DND-41 (cell line): ENCODE measurements at regions not wholly inside any gene's neighbourhood (a gene's known extent, or its start where the extent isn't known, plus 50 kb on each side); places are given as distances from the start of the nearest gene placed in this dataset.

Source experiments
- ATAC-seq: fragments of 200-7000 bp; cut with Tn5 transposase; 3 replicates; pipeline ENCODE4 v1.9.1; 2021; ENCODE audit warnings: low read depth; ENCODE audit not compliant: insufficient read depth
- DNase-seq: peaks from one replicate; pipeline ENCODE4 v3.0.0-alpha.2; 2020
- H2AFZ ChIP-seq: 2 replicates; pipeline ENCODE4 v1.6.0; 2012; ENCODE audit warnings: low read depth, low read length
- H3K27ac ChIP-seq: 2 replicates; pipeline ENCODE4 v1.5.1; 2012; ENCODE audit warnings: low read length, inconsistent platforms
- H3K27me3 ChIP-seq: fragments of 200-600 bp; sonication (generic); 2 replicates; pipeline ENCODE4 v1.6.0; 2012; ENCODE audit warnings: low read length, mild to moderate bottlenecking, inconsistent platforms; ENCODE audit not compliant: insufficient read depth, poor library complexity
- H3K36me3 ChIP-seq: 2 replicates; pipeline ENCODE4 v1.5.1; 2012; ENCODE audit warnings: low read length, inconsistent platforms; ENCODE audit not compliant: insufficient read depth
- H3K4me1 ChIP-seq: 2 replicates; pipeline ENCODE4 v1.5.1; 2012; ENCODE audit warnings: mild to moderate bottlenecking, low read length; ENCODE audit not compliant: insufficient read depth
- H3K4me2 ChIP-seq: 2 replicates; pipeline ENCODE4 v1.6.0; 2012; ENCODE audit warnings: mild to moderate bottlenecking, moderate library complexity, low read length, inconsistent platforms; ENCODE audit not compliant: insufficient read depth
- H3K4me3 ChIP-seq, 2 experiments: fragments of 200-600 bp in 1 of 2; shearing (Covaris generic) in 1 of 2; 2 replicates each; pipeline ENCODE4 v1.5.1; 2012 to 2016; ENCODE audit warnings: inconsistent platforms in 2 of 2, low read length in 2 of 2, mild to moderate bottlenecking in 2 of 2, low read depth in 1 of 2, moderate library complexity in 1 of 2
- H3K79me2 ChIP-seq: 2 replicates; pipeline ENCODE4 v1.6.0; 2012; ENCODE audit warnings: low read length, inconsistent platforms; ENCODE audit not compliant: insufficient read depth
- H3K9ac ChIP-seq: 2 replicates; pipeline ENCODE4 v1.6.0; 2012; ENCODE audit warnings: low read depth, mild to moderate bottlenecking, inconsistent platforms, low read length, moderate library complexity
- H3K9me3 ChIP-seq: 2 replicates; pipeline ENCODE4 v1.5.1; 2012; ENCODE audit warnings: low read length, moderate library complexity, mild to moderate bottlenecking, inconsistent platforms; ENCODE audit not compliant: insufficient read depth, severe bottlenecking
- H4K20me1 ChIP-seq: 2 replicates; pipeline ENCODE4 v1.6.0; 2012; ENCODE audit warnings: low read length; ENCODE audit not compliant: insufficient read depth
- EZH2 ChIP-seq: IDR thresholded peaks from 3 replicates; pipeline ENCODE4 v1.6.1; 2012; ENCODE audit warnings: borderline replicate concordance, low read depth, mild to moderate bottlenecking, moderate library complexity, low read length, inconsistent platforms; ENCODE audit not compliant: severe bottlenecking
- TF ChIP-seq, protein P1 (sequence below): IDR thresholded peaks from 2 replicates; pipeline ENCODE4 v1.5.1; 2012; ENCODE audit warnings: borderline replicate concordance, low read length, moderate library complexity, mild to moderate bottlenecking; ENCODE audit not compliant: poor library complexity, severe bottlenecking; ENCODE audit errors: extremely low read depth

DNA sequence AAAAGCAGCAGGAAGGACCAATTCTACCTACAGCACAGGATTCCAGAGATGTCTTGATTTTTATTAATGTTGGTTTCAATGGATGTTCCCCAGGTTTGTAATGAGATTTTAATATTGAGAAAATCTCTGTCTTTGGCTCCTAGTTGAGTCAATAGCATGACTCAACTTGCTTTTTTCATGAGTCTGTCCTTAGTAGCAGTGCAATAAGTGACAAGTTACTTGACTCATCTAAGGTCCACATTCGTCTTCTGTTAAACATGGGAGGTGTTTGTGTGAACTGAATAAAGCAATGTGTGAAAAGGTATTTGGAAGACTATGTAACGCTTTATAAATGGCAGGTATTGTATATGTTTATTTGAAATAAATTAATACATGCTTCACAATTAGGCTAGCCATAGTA, 645.0 kb upstream of the PTBP2 start:
- no peak overlapping the region for H3K27ac ChIP-seq
- TF ChIP-seq EZH2 = no peak
- TF ChIP-seq, protein P1, sequence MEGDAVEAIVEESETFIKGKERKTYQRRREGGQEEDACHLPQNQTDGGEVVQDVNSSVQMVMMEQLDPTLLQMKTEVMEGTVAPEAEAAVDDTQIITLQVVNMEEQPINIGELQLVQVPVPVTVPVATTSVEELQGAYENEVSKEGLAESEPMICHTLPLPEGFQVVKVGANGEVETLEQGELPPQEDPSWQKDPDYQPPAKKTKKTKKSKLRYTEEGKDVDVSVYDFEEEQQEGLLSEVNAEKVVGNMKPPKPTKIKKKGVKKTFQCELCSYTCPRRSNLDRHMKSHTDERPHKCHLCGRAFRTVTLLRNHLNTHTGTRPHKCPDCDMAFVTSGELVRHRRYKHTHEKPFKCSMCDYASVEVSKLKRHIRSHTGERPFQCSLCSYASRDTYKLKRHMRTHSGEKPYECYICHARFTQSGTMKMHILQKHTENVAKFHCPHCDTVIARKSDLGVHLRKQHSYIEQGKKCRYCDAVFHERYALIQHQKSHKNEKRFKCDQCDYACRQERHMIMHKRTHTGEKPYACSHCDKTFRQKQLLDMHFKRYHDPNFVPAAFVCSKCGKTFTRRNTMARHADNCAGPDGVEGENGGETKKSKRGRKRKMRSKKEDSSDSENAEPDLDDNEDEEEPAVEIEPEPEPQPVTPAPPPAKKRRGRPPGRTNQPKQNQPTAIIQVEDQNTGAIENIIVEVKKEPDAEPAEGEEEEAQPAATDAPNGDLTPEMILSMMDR = no peak
- no peaks in the 10 kb centered on the region for H3K36me3 ChIP-seq
- no peaks in the 10 kb centered on the region for H3K79me2 ChIP-seq
- no peak for ATAC-seq
- H2AFZ ChIP-seq = no peak overlapping the region
- H3K9ac ChIP-seq = no peak overlapping the region
- no peaks in the 10 kb centered on the region for H3K9me3 ChIP-seq
- DNase-seq = no peak
- H4K20me1 ChIP-seq = no peaks in the 10 kb centered on the region
- H3K4me2 ChIP-seq = no peak overlapping the region
- no peaks in the 10 kb centered on the region for H3K4me1 ChIP-seq
- H3K27me3 ChIP-seq = no peaks in the 10 kb centered on the region
- no peak overlapping the region for H3K4me3 ChIP-seq

DNA sequence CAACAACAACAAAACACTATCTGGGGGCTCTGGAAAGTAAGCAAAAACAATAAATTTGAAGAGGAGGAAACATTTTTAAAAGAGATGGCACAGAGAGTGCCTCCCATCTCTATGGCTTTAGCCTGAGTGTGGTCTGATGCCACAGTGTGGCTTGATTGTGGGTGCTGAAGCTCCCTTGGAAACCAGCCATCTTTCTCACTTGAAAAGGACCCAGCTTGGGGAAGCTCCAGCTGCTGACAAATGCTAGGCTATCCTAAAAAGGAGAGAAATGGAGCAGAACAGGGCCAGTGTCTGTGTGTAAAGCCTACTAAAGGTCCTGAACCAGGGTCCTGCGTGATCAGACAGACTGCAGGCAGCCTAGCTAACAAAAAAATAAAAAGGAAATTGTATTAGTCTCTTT, 642.0 kb upstream of the PTBP2 start:
- no peak for ATAC-seq

DNA sequence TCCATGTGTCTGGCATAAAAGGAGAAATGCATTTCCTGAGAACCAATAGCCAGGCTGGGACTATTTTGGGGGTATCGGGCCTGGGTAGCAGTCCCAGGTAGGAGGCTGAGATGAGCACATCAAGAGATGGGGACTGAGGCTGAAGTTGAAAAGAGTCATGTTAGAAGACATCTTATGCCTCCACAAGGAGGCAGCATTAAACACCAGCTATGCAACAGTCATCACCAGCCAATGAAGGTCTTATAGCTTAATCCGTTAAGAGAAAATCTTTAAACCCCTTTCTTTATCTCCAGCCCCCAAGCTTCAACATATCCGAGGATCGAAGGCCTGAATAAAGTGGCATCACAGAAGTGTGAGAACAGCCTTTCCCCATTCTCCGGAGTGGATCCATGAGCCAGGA, 640.7 kb upstream of the PTBP2 start:
- H3K36me3 ChIP-seq = no peaks in the 10 kb centered on the region
- no peak overlapping the region for H3K9ac ChIP-seq
- ATAC-seq (no peak), DNase-seq (no peak)
- H3K27me3 ChIP-seq = no peaks in the 10 kb centered on the region
- no peaks in the 10 kb centered on the region for H3K4me1 ChIP-seq
- H2AFZ ChIP-seq = no peak overlapping the region
- no peak overlapping the region for H3K4me3 ChIP-seq
- no peak overlapping the region for H3K4me2 ChIP-seq
- TF ChIP-seq, protein P1 = no peak
- TF ChIP-seq EZH2 = no peak
- H4K20me1 ChIP-seq = no peaks in the 10 kb centered on the region
- H3K9me3 ChIP-seq = no peaks in the 10 kb centered on the region
- no peaks in the 10 kb centered on the region for H3K79me2 ChIP-seq
- H3K27ac ChIP-seq = no peak overlapping the region

More for the DNA sequence above, 642.0 kb upstream of the PTBP2 start:
- no peaks in the 10 kb centered on the region for H3K4me1 ChIP-seq
- no peak overlapping the region for H3K27ac ChIP-seq
- TF ChIP-seq EZH2 = no peak
- TF ChIP-seq, protein P1 = no peak
- no peaks in the 10 kb centered on the region for H3K27me3 ChIP-seq
- H3K36me3 ChIP-seq = no peaks in the 10 kb centered on the region
- no peak for DNase-seq
- no peaks in the 10 kb centered on the region for H3K9me3 ChIP-seq
- H3K79me2 ChIP-seq = no peaks in the 10 kb centered on the region
- no peak overlapping the region for H3K4me2 ChIP-seq
- H3K9ac ChIP-seq = no peak overlapping the region
- H2AFZ ChIP-seq = no peak overlapping the region
- no peaks in the 10 kb centered on the region for H4K20me1 ChIP-seq
- H3K4me3 ChIP-seq = no peak overlapping the region

DNA sequence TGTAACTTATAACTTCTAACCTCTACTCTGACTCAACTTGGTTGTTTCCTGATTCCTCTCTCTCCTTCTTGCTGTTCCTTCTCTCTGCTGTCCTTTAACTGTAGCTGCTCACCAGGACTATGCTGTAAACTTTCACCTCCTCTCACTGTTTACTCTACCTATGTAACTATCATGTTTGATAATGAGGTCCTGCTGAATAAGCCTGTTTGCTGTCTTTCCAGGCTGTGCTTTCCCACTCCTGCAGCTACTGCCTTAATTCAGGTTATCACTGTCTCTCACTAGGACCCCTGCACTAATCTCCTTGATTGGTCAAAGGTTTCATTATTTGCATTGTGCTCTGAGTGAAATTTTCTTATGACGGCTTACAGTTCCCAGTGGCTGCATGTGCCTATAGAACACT, 633.9 kb upstream of the PTBP2 start:
- Histone ChIP-seq H3K27ac (no peak overlapping the region), H3K4me2 (no peak overlapping the region), H3K36me3 (no peaks in the 10 kb centered on the region), H3K9me3 (no peaks in the 10 kb centered on the region), H3K27me3 (no peaks in the 10 kb centered on the region), H4K20me1 (no peaks in the 10 kb centered on the region), H2AFZ (no peak overlapping the region), H3K79me2 (no peaks in the 10 kb centered on the region), H3K4me3 (no peak overlapping the region), H3K9ac (no peak overlapping the region), H3K4me1 (no peaks in the 10 kb centered on the region)
- ATAC-seq (no peak), DNase-seq (no peak)
- TF ChIP-seq, protein P1 = no peak
- no peak for TF ChIP-seq EZH2
